ENCODE measurements at regions not wholly inside any gene's neighbourhood (a gene's known extent, or its start where the extent isn't known, plus 50 kb on each side); places are given as distances from the start of the nearest gene placed in this dataset.
"Not testable (repeated sequence)": the region's sequence is repeated elsewhere in the genome, so short reads cannot be mapped to it uniquely, and the experiment has no call there.

- no peak for DNase-seq (ENCODE audit: low spot score in 2 of 2)
- TF ChIP-seq, protein P1, sequence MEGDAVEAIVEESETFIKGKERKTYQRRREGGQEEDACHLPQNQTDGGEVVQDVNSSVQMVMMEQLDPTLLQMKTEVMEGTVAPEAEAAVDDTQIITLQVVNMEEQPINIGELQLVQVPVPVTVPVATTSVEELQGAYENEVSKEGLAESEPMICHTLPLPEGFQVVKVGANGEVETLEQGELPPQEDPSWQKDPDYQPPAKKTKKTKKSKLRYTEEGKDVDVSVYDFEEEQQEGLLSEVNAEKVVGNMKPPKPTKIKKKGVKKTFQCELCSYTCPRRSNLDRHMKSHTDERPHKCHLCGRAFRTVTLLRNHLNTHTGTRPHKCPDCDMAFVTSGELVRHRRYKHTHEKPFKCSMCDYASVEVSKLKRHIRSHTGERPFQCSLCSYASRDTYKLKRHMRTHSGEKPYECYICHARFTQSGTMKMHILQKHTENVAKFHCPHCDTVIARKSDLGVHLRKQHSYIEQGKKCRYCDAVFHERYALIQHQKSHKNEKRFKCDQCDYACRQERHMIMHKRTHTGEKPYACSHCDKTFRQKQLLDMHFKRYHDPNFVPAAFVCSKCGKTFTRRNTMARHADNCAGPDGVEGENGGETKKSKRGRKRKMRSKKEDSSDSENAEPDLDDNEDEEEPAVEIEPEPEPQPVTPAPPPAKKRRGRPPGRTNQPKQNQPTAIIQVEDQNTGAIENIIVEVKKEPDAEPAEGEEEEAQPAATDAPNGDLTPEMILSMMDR (IDR thresholded peaks at IDR 0.05) = no peak
- no peak for TF ChIP-seq POLR2A (IDR thresholded peaks at IDR 0.05)
- WGBS, 2 donors = 85 to 88% methylated on average over 2 of the region's 2 CpGs
- no peak overlapping the region for H3K4me3 ChIP-seq (ENCODE audit: low read depth, poor library complexity, severe bottlenecking)
- intact Hi-C loops (cut with DNase I; ENCODE audit: low total_unique reads) = no loop called here
Observed at GRCh38 chr10:53183733-53184132, 411.1 kb upstream of the MBL2 start.

DNA sequence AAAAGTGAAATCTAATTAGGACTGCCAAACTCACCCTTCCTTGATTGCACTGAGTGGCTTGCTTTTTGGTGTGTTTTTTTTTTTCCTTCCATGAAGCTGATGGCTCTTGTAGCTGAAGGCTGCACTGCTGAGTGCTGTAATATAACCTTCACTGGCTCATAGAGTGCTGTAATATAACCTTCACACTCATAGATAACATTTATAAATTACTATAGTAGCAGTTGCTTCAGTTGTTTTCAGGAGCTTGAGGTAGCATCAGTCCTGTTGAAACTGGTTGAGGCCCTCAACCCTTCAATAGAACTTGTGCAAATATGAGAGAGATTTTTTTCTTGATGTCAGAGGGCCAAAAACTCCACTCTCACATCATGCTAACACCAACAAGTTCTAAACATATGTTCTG lies 404.9 kb upstream of the MBL2 start:
- TF ChIP-seq, protein P1 (IDR thresholded peaks at IDR 0.05) = no peak
- TF ChIP-seq POLR2A (IDR thresholded peaks at IDR 0.05) = no peak
- no peak overlapping the region for H3K4me3 ChIP-seq (ENCODE audit: low read depth, poor library complexity, severe bottlenecking)
- DNase-seq (ENCODE audit: low spot score in 2 of 2) = no peak
- intact Hi-C loops (cut with DNase I; ENCODE audit: low total_unique reads) = no loop called here

DNA sequence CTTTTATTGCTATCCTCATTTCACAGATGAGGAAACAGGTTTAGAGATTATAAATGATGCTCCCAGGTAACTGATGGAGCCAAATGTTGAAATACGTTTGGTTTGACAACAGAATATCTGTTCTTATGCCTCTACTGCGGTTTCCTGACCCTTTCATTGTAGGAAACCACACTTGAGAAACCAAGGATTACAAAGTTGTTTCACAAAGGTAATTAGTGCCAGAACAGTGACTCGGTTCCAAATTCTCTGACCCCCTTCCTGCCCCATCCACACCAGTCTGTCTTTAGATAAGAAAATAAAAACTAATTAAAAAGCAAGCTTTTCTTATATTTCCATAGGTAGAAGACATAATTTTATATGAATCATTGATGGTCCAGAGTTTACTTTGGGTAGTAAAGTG lies 393.7 kb upstream of the MBL2 start:
- no peak overlapping the region for H3K4me3 ChIP-seq (ENCODE audit: low read depth, poor library complexity, severe bottlenecking)
- TF ChIP-seq, protein P1 (IDR thresholded peaks at IDR 0.05) = no peak
- TF ChIP-seq POLR2A (IDR thresholded peaks at IDR 0.05) = no peak
- intact Hi-C loops (cut with DNase I; ENCODE audit: low total_unique reads) = no loop called here
- 67 to 74% methylated on average over 3 of the region's 3 CpGs for WGBS, 2 donors
- no peak for DNase-seq (ENCODE audit: low spot score in 2 of 2)

- WGBS, 2 donors = 57 to 59% methylated on average over 3 of the region's 3 CpGs
Observed at GRCh38 chr10:53162856-53163255, 390.3 kb upstream of the MBL2 start.

DNA sequence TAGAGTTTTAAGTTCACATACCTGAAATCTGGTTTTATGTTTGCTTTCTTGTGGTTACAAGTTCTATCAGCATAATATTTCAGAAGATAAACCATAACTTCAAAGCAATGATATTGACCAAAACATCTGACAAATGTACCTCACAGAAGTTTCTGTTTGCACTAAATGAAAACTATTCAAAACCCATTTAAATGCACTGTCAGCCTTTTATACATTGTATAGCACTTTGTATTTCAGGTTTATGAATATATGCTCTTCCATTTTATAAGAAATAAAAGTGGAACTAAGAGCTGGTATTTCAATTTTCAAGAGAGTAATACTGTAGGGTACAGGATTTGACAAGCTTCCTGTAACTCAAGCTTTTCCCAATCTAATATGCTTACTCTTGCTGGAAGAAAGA lies 388.6 kb upstream of the MBL2 start:
- H3K4me3 ChIP-seq (ENCODE audit: low read depth, poor library complexity, severe bottlenecking) = no peak overlapping the region
- intact Hi-C loops (cut with DNase I; ENCODE audit: low total_unique reads) = no loop called here
- TF ChIP-seq POLR2A (IDR thresholded peaks at IDR 0.05) = no peak
- TF ChIP-seq, protein P1 (IDR thresholded peaks at IDR 0.05) = no peak
- DNase-seq (ENCODE audit: low spot score in 2 of 2) = no peak

More at GRCh38 chr10:53162856-53163255, 390.3 kb upstream of the MBL2 start:
- no peak for DNase-seq (ENCODE audit: low spot score in 2 of 2)
- no peak overlapping the region for H3K4me3 ChIP-seq (ENCODE audit: low read depth, poor library complexity, severe bottlenecking)
- TF ChIP-seq, protein P1 (IDR thresholded peaks at IDR 0.05) = no peak
- no peak for TF ChIP-seq POLR2A (IDR thresholded peaks at IDR 0.05)
- intact Hi-C loops (cut with DNase I; ENCODE audit: low total_unique reads) = no loop called here

DNA sequence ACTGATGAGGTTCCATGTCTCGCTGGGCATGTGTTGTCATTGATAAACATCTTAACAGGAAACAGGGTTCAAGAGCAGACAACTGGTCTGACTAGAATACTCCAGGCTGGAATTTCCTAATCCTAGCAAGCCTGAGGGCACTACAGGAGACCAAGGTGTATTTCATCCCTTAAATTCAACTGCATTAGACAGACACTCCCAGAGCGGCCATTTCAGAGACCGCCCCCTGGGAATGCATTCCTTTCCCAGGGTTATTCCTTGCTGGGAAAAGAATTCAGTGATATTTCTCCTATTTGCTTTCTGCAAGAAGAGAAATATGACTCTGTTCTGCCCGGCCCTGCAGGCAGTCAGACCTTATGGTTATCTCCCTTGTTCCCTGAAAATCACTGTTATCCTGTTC lies 383.1 kb upstream of the MBL2 start:
- intact Hi-C loops (cut with DNase I; ENCODE audit: low total_unique reads); H3K4me3 ChIP-seq (ENCODE audit: low read depth, poor library complexity, severe bottlenecking); DNase-seq (ENCODE audit: low spot score in 2 of 2): not testable (repeated sequence)
- WGBS, 2 donors = 61 to 62% methylated on average over 4 of the region's 4 CpGs
